NT2/D1 (cell line): ENCODE measurements at regions not wholly inside any gene's neighbourhood (a gene's known extent, or its start where the extent isn't known, plus 50 kb on each side); places are given as distances from the start of the nearest gene placed in this dataset.

Experiments used
- SUZ12 ChIP-seq: IDR thresholded peaks from 2 replicates; pipeline ENCODE4 v1.6.1; 2011; ENCODE audit not compliant: insufficient read length, insufficient read depth; ENCODE audit errors: extremely low read depth
- ZNF274 ChIP-seq: IDR thresholded peaks from 2 replicates; pipeline ENCODE4 v1.6.1; 2011; ENCODE audit warnings: mild to moderate bottlenecking, low read depth, low read length

DNA sequence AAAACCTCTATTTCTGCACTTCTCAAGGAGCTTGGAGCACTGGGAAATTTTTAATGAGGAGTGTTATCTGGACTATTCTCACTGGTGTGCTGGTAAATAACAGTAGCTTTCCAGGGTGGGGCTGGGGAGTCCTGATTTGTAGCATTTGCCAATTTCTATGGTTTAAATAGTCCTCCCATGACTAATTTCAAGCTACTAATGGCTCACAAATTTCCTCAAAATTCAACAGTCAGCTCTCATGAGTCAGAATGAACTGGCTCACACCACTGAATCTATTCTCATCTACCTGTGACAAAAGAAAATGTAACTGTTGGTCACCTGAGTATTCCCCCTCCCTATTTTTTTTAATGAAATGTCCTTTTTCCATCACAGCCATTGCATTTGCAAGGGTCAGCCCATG lies 449.6 kb downstream of the KIF16B start:
- TF ChIP-seq ZNF274: no peak
- no peak for TF ChIP-seq SUZ12
